ENCODE measurements at regions not wholly inside any gene's neighbourhood (a gene's known extent, or its start where the extent isn't known, plus 50 kb on each side); places are given as distances from the start of the nearest gene placed in this dataset.
"Not testable (repeated sequence)": the region's sequence is repeated elsewhere in the genome, so short reads cannot be mapped to it uniquely, and the experiment has no call there.

DNA sequence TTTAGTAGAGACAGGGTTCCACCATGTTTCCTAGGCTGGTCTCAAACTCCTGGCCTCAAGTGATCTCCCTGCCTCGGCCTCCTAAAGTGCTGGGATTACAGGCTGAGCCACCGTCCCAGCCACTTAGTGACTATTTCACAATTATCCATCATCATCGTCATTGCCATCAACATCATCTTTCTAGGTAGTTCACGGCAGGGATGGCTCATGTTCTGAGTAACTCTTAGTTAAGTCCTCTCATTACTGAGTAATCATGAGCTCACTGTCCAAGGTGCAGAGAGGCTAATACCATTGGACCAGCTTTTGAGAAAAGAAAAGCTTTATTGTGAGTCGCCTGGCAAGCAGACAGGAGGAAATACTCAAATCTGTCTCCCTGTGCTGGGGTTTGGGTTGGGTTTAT lies 108.6 kb upstream of the PRSS12 start:
- H3K36me3 Mint-ChIP-seq (ENCODE audit: low read depth); H3K27me3 Mint-ChIP-seq (ENCODE audit: low read depth); H3K27ac Mint-ChIP-seq; intact Hi-C loops (cut with micrococcal nuclease); H3K4me3 Mint-ChIP-seq (ENCODE audit: low read depth); H3K4me1 Mint-ChIP-seq (ENCODE audit: low read depth); H3K9me3 Mint-ChIP-seq; DNase-seq (ENCODE audit: low spot score): not testable (repeated sequence)

- H3K4me3 Mint-ChIP-seq (ENCODE audit: low read depth); H3K4me1 Mint-ChIP-seq (ENCODE audit: low read depth); H3K27me3 Mint-ChIP-seq (ENCODE audit: low read depth); H3K36me3 Mint-ChIP-seq (ENCODE audit: low read depth); intact Hi-C loops (cut with micrococcal nuclease); H3K9me3 Mint-ChIP-seq; H3K27ac Mint-ChIP-seq; DNase-seq (ENCODE audit: low spot score): not testable (repeated sequence)
Measured at GRCh38 chr4:118465831-118466230, 113.0 kb upstream of the PRSS12 start.

DNA sequence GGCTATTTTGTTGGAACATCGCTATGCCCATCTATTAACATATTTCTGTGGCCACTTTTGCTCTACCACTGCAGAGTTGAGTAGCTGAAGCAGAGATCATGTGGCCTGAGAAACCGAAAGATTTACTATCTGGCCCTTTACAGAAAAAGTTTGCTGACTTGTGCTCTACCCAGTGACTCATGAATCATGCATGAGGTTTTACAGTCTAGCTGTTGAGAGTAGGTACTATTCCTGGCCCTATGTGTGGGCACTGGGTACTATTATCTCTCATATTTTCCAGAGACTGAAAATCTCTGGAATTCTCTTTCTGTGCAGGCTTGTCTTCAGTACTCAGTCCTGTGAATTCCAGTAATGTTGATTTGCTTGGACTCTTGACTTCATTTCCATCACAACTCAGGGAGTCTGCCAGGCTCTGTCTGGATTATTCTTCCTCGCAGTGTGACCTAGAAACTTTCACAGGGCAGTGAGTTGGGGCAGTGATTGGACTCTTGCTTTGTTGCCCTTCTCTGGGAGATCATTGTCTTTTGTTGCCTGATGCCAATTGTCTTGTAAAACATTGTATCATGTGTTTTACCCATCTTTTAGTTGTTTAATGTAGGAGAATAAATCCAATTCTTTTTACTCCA lies 121.3 kb upstream of the PRSS12 start:
- H3K27ac Mint-ChIP-seq; H3K36me3 Mint-ChIP-seq (ENCODE audit: low read depth); H3K4me1 Mint-ChIP-seq (ENCODE audit: low read depth); DNase-seq (ENCODE audit: low spot score); H3K4me3 Mint-ChIP-seq (ENCODE audit: low read depth); H3K9me3 Mint-ChIP-seq; H3K27me3 Mint-ChIP-seq (ENCODE audit: low read depth); intact Hi-C loops (cut with micrococcal nuclease): not testable (repeated sequence)

DNA sequence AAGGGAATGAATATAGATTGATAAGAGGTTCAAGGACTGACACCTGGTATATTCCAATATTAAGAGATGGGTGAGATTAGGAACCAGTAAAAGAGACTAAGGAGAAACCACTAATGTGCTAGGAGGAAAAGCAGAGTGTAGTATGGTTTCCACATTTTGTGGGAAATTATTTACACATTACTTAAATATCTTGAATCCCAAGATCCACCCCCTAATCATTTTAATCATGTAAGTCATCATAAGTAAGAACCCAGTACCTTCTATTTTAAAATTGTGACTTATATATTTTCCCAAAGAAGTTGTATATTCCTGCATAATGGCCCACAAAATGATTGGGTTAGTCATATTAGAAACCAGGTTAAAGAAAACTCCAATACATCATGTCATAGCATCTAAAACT lies 122.0 kb upstream of the PRSS12 start:
- DNase-seq (ENCODE audit: low spot score); intact Hi-C loops (cut with micrococcal nuclease); H3K27ac Mint-ChIP-seq; H3K36me3 Mint-ChIP-seq (ENCODE audit: low read depth); H3K4me3 Mint-ChIP-seq (ENCODE audit: low read depth); H3K4me1 Mint-ChIP-seq (ENCODE audit: low read depth); H3K27me3 Mint-ChIP-seq (ENCODE audit: low read depth); H3K9me3 Mint-ChIP-seq: not testable (repeated sequence)

- DNase-seq (ENCODE audit: low spot score); H3K9me3 Mint-ChIP-seq; H3K36me3 Mint-ChIP-seq (ENCODE audit: low read depth); H3K4me1 Mint-ChIP-seq (ENCODE audit: low read depth); H3K4me3 Mint-ChIP-seq (ENCODE audit: low read depth); intact Hi-C loops (cut with micrococcal nuclease); H3K27me3 Mint-ChIP-seq (ENCODE audit: low read depth); H3K27ac Mint-ChIP-seq: not testable (repeated sequence)
Measured at GRCh38 chr4:118475901-118476300, 123.1 kb upstream of the PRSS12 start.

DNA sequence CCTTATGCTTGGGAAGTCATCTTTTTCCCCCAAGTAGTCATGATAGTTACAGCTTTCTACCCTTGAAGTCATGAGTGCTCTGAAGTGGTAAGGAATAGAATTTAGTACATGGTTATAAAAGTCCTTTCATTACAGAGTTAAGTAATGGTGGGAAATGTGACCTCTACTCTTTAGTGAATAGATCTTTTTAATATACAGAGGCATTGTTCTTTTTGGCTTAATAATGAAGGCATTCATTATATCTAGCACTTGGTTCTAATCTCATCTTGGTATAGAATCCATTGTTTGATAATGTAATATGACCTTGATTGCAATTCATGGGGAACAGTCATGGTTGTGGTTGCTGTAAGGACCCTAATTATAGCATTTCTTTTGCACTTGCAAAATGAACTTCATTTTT lies 125.0 kb upstream of the PRSS12 start:
- intact Hi-C loops (cut with micrococcal nuclease); DNase-seq (ENCODE audit: low spot score); H3K4me3 Mint-ChIP-seq (ENCODE audit: low read depth); H3K27ac Mint-ChIP-seq; H3K36me3 Mint-ChIP-seq (ENCODE audit: low read depth); H3K9me3 Mint-ChIP-seq; H3K4me1 Mint-ChIP-seq (ENCODE audit: low read depth); H3K27me3 Mint-ChIP-seq (ENCODE audit: low read depth): not testable (repeated sequence)

- H3K27ac Mint-ChIP-seq; intact Hi-C loops (cut with micrococcal nuclease); H3K36me3 Mint-ChIP-seq (ENCODE audit: low read depth): not testable (repeated sequence)
Measured at GRCh38 chr4:118485801-118486314, 133.1 kb upstream of the PRSS12 start.

GRCh38 chr4:118492963-118493362 lies 140.2 kb upstream of the PRSS12 start:
- H3K27me3 Mint-ChIP-seq (ENCODE audit: low read depth); H3K36me3 Mint-ChIP-seq (ENCODE audit: low read depth); H3K4me1 Mint-ChIP-seq (ENCODE audit: low read depth); intact Hi-C loops (cut with micrococcal nuclease); DNase-seq (ENCODE audit: low spot score); H3K9me3 Mint-ChIP-seq; H3K27ac Mint-ChIP-seq; H3K4me3 Mint-ChIP-seq (ENCODE audit: low read depth): not testable (repeated sequence)

More at GRCh38 chr4:118485801-118486314, 133.1 kb upstream of the PRSS12 start:
- H3K9me3 Mint-ChIP-seq; DNase-seq (ENCODE audit: low spot score); H3K4me1 Mint-ChIP-seq (ENCODE audit: low read depth); H3K27me3 Mint-ChIP-seq (ENCODE audit: low read depth); H3K4me3 Mint-ChIP-seq (ENCODE audit: low read depth): not testable (repeated sequence)

DNA sequence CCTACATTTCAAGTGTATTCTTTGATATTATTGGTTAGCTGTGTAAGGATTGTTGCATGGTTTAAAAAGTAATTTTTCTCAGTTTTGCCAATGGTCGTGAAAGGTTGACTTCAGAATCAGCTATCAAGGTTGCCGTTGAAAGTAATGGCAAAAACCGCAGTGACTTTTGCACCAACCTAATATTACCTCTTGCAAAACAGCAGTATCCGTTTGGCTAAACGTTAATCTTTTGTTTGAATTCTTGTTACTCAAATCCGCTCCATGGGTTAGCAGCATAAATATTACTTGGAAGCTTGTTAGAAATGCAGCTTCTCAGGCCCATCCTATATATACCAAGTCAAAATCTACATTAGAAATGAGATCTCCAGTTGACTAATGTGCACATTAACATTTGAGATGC lies 141.6 kb upstream of the PRSS12 start:
- H3K27me3 Mint-ChIP-seq (ENCODE audit: low read depth); DNase-seq (ENCODE audit: low spot score); H3K27ac Mint-ChIP-seq; H3K36me3 Mint-ChIP-seq (ENCODE audit: low read depth); H3K4me3 Mint-ChIP-seq (ENCODE audit: low read depth); H3K9me3 Mint-ChIP-seq; intact Hi-C loops (cut with micrococcal nuclease); H3K4me1 Mint-ChIP-seq (ENCODE audit: low read depth): not testable (repeated sequence)

DNA sequence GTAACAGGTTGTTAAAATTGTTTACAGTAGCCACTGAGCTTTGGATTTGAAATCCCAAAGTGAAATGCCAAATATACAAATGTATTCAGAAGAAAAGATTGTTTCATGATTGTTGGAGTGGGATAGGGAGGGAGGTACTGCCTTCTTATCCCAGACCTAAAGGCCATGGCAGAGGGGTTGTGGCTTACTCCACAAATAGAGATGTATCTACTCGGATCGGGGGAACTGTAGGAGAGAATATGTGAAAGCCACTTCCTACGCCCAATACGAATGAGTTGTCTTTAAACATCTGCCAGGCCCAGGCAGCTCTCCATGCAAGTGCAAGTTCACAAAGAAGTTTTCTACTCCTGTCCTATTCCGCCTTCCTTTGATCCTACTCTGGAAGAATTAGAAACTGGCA lies 150.2 kb upstream of the PRSS12 start:
- H3K4me3 Mint-ChIP-seq (ENCODE audit: low read depth); DNase-seq (ENCODE audit: low spot score); H3K9me3 Mint-ChIP-seq; H3K4me1 Mint-ChIP-seq (ENCODE audit: low read depth); H3K27ac Mint-ChIP-seq; intact Hi-C loops (cut with micrococcal nuclease); H3K27me3 Mint-ChIP-seq (ENCODE audit: low read depth); H3K36me3 Mint-ChIP-seq (ENCODE audit: low read depth): not testable (repeated sequence)

DNA sequence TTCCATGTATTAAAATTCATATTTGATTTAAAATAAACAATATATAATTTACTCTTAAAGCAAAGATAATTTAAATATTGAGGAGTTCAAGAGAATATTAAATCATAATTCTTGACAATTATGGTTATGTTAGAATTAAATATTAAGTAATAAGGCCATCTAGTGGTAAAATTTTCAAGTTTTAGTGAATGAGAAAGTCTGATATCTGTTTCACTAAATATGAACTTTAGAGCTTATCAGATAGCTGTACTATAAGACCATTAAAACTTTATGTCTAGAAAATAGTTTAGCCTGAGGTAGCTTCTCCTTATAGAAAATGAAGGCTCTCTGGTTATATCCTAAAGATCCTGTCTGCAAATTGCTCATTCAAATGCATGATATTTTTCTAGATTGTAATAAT lies 152.1 kb upstream of the PRSS12 start:
- H3K27ac Mint-ChIP-seq; H3K4me3 Mint-ChIP-seq (ENCODE audit: low read depth); H3K4me1 Mint-ChIP-seq (ENCODE audit: low read depth); H3K27me3 Mint-ChIP-seq (ENCODE audit: low read depth); H3K36me3 Mint-ChIP-seq (ENCODE audit: low read depth); DNase-seq (ENCODE audit: low spot score); intact Hi-C loops (cut with micrococcal nuclease); H3K9me3 Mint-ChIP-seq: not testable (repeated sequence)

DNA sequence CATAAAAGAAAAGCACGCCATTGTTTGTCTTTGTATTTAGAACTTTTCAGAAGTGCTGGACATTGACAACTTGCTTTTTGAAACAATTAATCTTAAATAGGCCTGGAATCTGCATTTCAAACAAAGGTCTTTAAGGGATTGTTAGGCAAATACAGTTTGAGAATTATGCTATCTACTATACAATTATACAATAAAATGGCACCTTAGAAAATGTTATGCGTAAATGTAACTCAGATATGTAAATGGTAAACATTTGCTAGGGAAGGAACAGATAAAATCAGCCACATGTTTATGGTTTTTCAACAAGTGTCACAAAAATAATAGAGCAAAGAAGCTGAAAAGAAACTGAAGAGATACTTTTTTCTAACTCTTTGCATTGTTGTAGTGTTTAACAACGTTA lies 152.7 kb upstream of the PRSS12 start:
- H3K36me3 Mint-ChIP-seq (ENCODE audit: low read depth); intact Hi-C loops (cut with micrococcal nuclease); H3K27me3 Mint-ChIP-seq (ENCODE audit: low read depth); H3K9me3 Mint-ChIP-seq; H3K27ac Mint-ChIP-seq; H3K4me3 Mint-ChIP-seq (ENCODE audit: low read depth); H3K4me1 Mint-ChIP-seq (ENCODE audit: low read depth); DNase-seq (ENCODE audit: low spot score): not testable (repeated sequence)

DNA sequence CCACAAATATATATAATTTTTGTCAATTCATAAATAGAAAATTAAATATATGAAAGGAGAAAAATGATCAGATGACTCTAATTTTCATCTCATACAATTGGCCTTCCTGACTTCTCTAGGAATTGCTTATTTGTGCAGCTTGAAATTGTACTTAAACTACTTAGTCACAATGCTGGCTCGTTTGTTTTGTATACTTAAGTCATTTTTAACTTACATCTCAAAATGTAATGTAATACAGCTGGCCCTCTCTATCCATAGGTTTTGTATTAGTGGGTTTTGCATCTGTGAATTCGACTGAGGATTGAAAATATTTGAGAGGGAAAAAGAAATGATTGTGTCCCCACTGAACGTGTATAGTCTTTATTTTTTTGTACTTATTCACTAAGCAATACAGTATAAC lies 160.1 kb upstream of the PRSS12 start:
- H3K4me1 Mint-ChIP-seq (ENCODE audit: low read depth); H3K27me3 Mint-ChIP-seq (ENCODE audit: low read depth); intact Hi-C loops (cut with micrococcal nuclease); H3K9me3 Mint-ChIP-seq; H3K4me3 Mint-ChIP-seq (ENCODE audit: low read depth); DNase-seq (ENCODE audit: low spot score); H3K27ac Mint-ChIP-seq; H3K36me3 Mint-ChIP-seq (ENCODE audit: low read depth): not testable (repeated sequence)

DNA sequence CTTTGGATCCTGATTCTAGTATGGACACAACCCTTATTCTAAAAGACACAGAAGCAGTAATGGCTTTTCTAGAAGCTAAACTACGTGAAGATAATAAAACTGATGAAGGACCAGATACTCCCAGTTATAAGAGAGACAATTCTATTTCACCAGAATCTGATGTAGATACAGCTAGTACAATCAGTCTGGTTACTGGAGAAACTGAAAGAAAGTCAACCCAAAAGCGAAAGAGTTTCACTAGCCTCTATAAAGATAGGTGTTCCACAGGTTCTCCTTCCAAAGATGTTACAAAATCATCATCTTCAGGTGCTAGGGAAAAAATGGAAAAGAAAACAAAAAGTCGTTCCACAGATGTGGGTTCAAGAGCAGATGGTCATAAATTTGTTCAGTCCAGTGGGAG lies 161.5 kb upstream of the PRSS12 start:
- DNase-seq (ENCODE audit: low spot score); H3K36me3 Mint-ChIP-seq (ENCODE audit: low read depth); H3K27ac Mint-ChIP-seq; H3K4me1 Mint-ChIP-seq (ENCODE audit: low read depth); H3K27me3 Mint-ChIP-seq (ENCODE audit: low read depth); H3K9me3 Mint-ChIP-seq; intact Hi-C loops (cut with micrococcal nuclease); H3K4me3 Mint-ChIP-seq (ENCODE audit: low read depth): not testable (repeated sequence)
